ENCODE measurements at regions not wholly inside any gene's neighbourhood (a gene's known extent, or its start where the extent isn't known, plus 50 kb on each side); places are given as distances from the start of the nearest gene placed in this dataset.

DNA sequence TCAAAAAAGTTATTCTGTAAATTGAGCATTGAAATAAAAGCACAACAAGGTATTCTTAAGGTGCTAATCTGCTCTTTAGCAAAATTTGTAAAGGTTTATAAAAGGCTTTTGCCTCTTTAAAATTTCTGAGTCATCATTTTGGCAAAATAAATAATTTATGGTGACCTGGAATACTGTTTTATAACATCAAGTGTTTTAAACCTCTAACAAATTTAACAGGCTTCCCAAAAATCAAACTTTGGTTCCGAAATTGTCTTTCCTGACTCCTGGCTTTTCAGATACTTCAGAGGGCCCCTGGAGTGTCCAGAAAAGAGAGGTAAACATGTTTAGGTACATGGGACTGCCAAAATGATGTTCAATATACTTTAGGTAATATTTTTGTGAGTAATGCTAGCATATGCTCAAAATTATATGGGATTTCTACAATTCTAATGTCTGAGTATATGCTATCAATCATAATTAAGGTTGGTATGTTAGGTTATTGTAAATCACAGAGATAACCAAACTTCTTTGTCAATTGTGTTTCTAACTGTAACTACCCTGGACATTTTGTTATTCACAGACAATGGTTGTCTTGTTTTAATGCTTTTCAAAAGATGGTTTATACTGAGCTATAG lies 160.3 kb upstream of the OLIG3 start:
- Histone ChIP-seq H3K79me2 (ENCODE audit: control insufficient read depth, insufficient read depth, low read length, unreplicated experiment) (no peaks in the 10 kb centered on the region), H3K27me3 (ENCODE audit: insufficient read depth, low read length) (peaks cover 13% of the 10 kb centered on the region; the same call in 1 of the 2 replicates), H2AFZ (ENCODE audit: low read length, unreplicated experiment) (no peak overlapping the region), H3K4me1 (ENCODE audit: control insufficient read depth, insufficient read depth, low read length, unreplicated experiment) (no peaks in the 10 kb centered on the region), H3K36me3 (ENCODE audit: insufficient read depth, low read length) (no peaks in the 10 kb centered on the region; the same call in 1 of the 2 replicates), H3K27ac (ENCODE audit: low read depth, low read length) (no peak overlapping the region), H3K4me3 (ENCODE audit: low read depth, low read length) (no peak overlapping the region)

DNA sequence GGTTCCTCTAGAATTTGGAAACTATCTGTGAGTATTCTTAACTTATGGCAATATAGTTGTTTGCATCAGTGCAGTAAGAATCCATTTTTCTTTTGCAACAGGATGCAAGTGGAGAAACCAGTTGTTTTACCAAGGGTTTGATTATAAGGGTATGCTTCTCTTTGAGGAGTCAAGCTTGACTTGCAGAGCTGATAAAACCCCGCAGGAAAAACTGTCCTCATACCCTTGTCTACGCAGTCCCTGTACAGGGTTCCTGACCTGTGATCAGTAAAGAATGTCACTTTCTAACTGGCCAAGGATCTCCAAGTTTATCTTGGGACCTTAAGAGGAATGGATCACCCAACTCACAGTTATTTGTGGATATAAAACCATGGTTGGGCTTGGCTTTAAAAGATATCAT lies 161.1 kb upstream of the OLIG3 start:
- Histone ChIP-seq H2AFZ (ENCODE audit: low read length, unreplicated experiment) (no peak overlapping the region), H3K36me3 (ENCODE audit: insufficient read depth, low read length) (no peaks in the 10 kb centered on the region; the same call in 1 of the 2 replicates), H3K79me2 (ENCODE audit: control insufficient read depth, insufficient read depth, low read length, unreplicated experiment) (no peaks in the 10 kb centered on the region), H3K27ac (ENCODE audit: low read depth, low read length) (no peak overlapping the region), H3K4me3 (ENCODE audit: low read depth, low read length) (no peak overlapping the region), H3K27me3 (ENCODE audit: insufficient read depth, low read length) (peaks cover 13% of the 10 kb centered on the region; the same call in 1 of the 2 replicates), H3K4me1 (ENCODE audit: control insufficient read depth, insufficient read depth, low read length, unreplicated experiment) (no peaks in the 10 kb centered on the region)

DNA sequence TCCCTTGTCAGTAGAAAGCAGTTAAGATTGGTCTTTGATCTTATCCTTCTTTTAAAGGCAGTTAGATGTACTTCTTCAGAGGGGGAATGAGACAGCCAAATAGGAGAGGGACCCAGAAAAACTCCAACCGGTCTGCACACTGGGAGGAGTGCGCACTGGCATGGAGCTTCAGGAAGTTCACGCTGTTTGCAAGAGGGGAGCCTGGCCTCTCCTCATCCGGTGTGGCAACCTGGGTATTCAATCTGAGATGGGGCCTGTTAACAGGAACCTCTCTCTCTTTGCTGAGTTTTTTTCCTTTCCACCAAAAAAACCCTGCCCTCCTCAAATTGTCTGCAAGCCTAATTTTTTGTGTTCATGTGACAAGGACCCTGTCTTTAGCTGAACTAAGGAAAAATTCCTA lies 162.5 kb upstream of the OLIG3 start:
- Histone ChIP-seq H3K79me2 (ENCODE audit: control insufficient read depth, insufficient read depth, low read length, unreplicated experiment) (no peaks in the 10 kb centered on the region), H3K36me3 (ENCODE audit: insufficient read depth, low read length) (no peaks in the 10 kb centered on the region; the same call in 1 of the 2 replicates), H3K4me1 (ENCODE audit: control insufficient read depth, insufficient read depth, low read length, unreplicated experiment) (no peaks in the 10 kb centered on the region), H3K4me3 (ENCODE audit: low read depth, low read length) (no peak overlapping the region), H3K27me3 (ENCODE audit: insufficient read depth, low read length) (peaks cover 8% of the 10 kb centered on the region; the same call in 1 of the 2 replicates), H2AFZ (ENCODE audit: low read length, unreplicated experiment) (no peak overlapping the region), H3K27ac (ENCODE audit: low read depth, low read length) (no peak overlapping the region)

- H2AFZ ChIP-seq (ENCODE audit: low read length, unreplicated experiment) = no peak overlapping the region
- H3K27ac ChIP-seq (ENCODE audit: low read depth, low read length) = no peak overlapping the region
- no peaks in the 10 kb centered on the region for H3K4me1 ChIP-seq (ENCODE audit: control insufficient read depth, insufficient read depth, low read length, unreplicated experiment)
- H3K4me3 ChIP-seq (ENCODE audit: low read depth, low read length) = no peak overlapping the region
- no peaks in the 10 kb centered on the region for H3K79me2 ChIP-seq (ENCODE audit: control insufficient read depth, insufficient read depth, low read length, unreplicated experiment)
- H3K27me3 ChIP-seq (ENCODE audit: insufficient read depth, low read length) = peaks cover 8% of the 10 kb centered on the region; the same call in 1 of the 2 replicates
- no peaks in the 10 kb centered on the region; the same call in 1 of the 2 replicates for H3K36me3 ChIP-seq (ENCODE audit: insufficient read depth, low read length)
Observed at GRCh38 chr6:137657351-137657911, 163.2 kb upstream of the OLIG3 start.

DNA sequence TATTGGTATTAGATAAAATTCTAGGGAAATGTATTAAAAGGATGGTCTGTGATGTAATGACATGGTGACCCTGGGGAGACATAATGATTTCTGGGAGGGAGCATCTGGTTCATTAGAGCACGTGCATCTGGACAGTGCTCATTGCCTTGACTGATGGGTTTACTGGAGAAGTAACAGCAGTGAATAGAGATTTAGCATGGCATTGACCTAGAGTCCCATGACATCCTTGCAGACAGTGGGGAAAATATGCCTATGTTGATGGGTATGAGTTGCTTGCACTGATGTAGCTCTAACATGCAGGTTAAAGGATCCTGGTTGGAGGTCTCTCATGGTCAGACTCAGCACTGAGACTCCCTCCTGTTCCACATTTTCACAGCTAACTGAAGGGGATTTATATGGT lies 164.1 kb upstream of the OLIG3 start:
- Histone ChIP-seq H3K27me3 (ENCODE audit: insufficient read depth, low read length) (peaks cover 8% of the 10 kb centered on the region; the same call in 1 of the 2 replicates), H3K36me3 (ENCODE audit: insufficient read depth, low read length) (no peaks in the 10 kb centered on the region; the same call in 1 of the 2 replicates), H3K79me2 (ENCODE audit: control insufficient read depth, insufficient read depth, low read length, unreplicated experiment) (no peaks in the 10 kb centered on the region), H3K4me1 (ENCODE audit: control insufficient read depth, insufficient read depth, low read length, unreplicated experiment) (no peaks in the 10 kb centered on the region), H3K27ac (ENCODE audit: low read depth, low read length) (no peak overlapping the region), H3K4me3 (ENCODE audit: low read depth, low read length) (no peak overlapping the region), H2AFZ (ENCODE audit: low read length, unreplicated experiment) (no peak overlapping the region)

- Histone ChIP-seq H3K27ac (ENCODE audit: low read depth, low read length) (no peak overlapping the region), H2AFZ (ENCODE audit: low read length, unreplicated experiment) (no peak overlapping the region), H3K36me3 (ENCODE audit: insufficient read depth, low read length) (no peaks in the 10 kb centered on the region), H3K79me2 (ENCODE audit: control insufficient read depth, insufficient read depth, low read length, unreplicated experiment) (no peaks in the 10 kb centered on the region), H3K4me3 (ENCODE audit: low read depth, low read length) (no peak overlapping the region), H3K27me3 (ENCODE audit: insufficient read depth, low read length) (peaks cover 8% of the 10 kb centered on the region; the same call in 1 of the 2 replicates), H3K4me1 (ENCODE audit: control insufficient read depth, insufficient read depth, low read length, unreplicated experiment) (no peaks in the 10 kb centered on the region)
Observed at GRCh38 chr6:137659871-137660270, 165.7 kb upstream of the OLIG3 start.

DNA sequence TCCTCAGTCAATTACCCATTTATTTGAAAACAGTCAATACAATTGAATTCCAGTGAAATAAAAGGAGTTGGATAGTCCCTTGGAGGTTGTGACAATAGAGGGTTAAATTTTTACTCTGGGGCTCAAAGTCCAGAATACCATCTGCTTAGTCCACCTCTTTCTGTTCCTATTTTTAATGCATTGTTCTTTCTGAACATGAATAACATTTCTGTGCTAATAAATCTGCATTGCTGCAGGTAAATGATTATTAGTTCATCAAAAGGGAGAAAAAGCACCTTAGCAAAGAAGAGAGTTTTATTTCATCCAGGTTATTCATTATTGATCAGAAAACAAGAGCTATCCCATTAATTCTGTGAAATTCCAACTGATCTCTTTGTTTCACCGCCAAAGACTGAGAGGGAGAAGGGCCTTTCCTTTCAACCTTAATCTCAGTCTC lies 166.1 kb upstream of the OLIG3 start:
- Histone ChIP-seq H3K36me3 (ENCODE audit: insufficient read depth, low read length) (no peaks in the 10 kb centered on the region), H3K79me2 (ENCODE audit: control insufficient read depth, insufficient read depth, low read length, unreplicated experiment) (no peaks in the 10 kb centered on the region), H3K4me3 (ENCODE audit: low read depth, low read length) (no peak overlapping the region), H3K4me1 (ENCODE audit: control insufficient read depth, insufficient read depth, low read length, unreplicated experiment) (no peaks in the 10 kb centered on the region), H3K27ac (ENCODE audit: low read depth, low read length) (no peak overlapping the region), H3K27me3 (ENCODE audit: insufficient read depth, low read length) (peaks cover 8% of the 10 kb centered on the region; the same call in 1 of the 2 replicates), H2AFZ (ENCODE audit: low read length, unreplicated experiment) (no peak overlapping the region)

GRCh38 chr6:137661601-137662000 lies 167.4 kb upstream of the OLIG3 start:
- H3K79me2 ChIP-seq (ENCODE audit: control insufficient read depth, insufficient read depth, low read length, unreplicated experiment) = no peaks in the 10 kb centered on the region

DNA sequence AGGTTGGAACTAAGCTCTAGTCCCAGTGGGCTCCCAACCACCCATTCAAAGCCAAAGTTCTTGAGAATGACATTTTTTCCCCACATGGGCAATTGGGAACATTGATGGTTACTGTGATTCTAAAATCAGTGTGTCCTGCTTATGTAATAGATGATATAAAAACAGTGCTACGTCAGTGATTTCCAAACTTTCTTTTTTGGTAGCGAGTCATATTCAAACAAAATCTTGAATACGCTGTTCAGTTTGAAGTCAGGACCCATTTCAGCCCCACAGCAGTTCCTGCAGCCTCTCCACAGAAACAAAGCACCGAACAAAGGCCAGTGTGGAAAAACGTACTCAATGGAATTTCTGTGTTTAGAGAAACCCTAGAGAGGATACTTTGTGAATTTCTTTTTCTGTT lies 170.0 kb upstream of the OLIG3 start:
- Histone ChIP-seq H3K36me3 (ENCODE audit: insufficient read depth, low read length) (no peaks in the 10 kb centered on the region), H3K79me2 (ENCODE audit: control insufficient read depth, insufficient read depth, low read length, unreplicated experiment) (no peaks in the 10 kb centered on the region), H2AFZ (ENCODE audit: low read length, unreplicated experiment) (no peak overlapping the region), H3K4me3 (ENCODE audit: low read depth, low read length) (no peak overlapping the region), H3K27ac (ENCODE audit: low read depth, low read length) (no peak overlapping the region), H3K4me1 (ENCODE audit: control insufficient read depth, insufficient read depth, low read length, unreplicated experiment) (no peaks in the 10 kb centered on the region), H3K27me3 (ENCODE audit: insufficient read depth, low read length) (no peaks in the 10 kb centered on the region)

More at GRCh38 chr6:137661601-137662000, 167.4 kb upstream of the OLIG3 start:
- Histone ChIP-seq H3K4me3 (ENCODE audit: low read depth, low read length) (no peak overlapping the region), H2AFZ (ENCODE audit: low read length, unreplicated experiment) (no peak overlapping the region), H3K27me3 (ENCODE audit: insufficient read depth, low read length) (peaks cover 8% of the 10 kb centered on the region; the same call in 1 of the 2 replicates), H3K36me3 (ENCODE audit: insufficient read depth, low read length) (no peaks in the 10 kb centered on the region), H3K4me1 (ENCODE audit: control insufficient read depth, insufficient read depth, low read length, unreplicated experiment) (no peaks in the 10 kb centered on the region), H3K27ac (ENCODE audit: low read depth, low read length) (no peak overlapping the region)

GRCh38 chr6:137665342-137665934 lies 171.2 kb upstream of the OLIG3 start:
- H3K79me2 ChIP-seq (ENCODE audit: control insufficient read depth, insufficient read depth, low read length, unreplicated experiment) = no peaks in the 10 kb centered on the region
- H3K4me3 ChIP-seq (ENCODE audit: low read depth, low read length) = no peak overlapping the region
- no peak overlapping the region for H2AFZ ChIP-seq (ENCODE audit: low read length, unreplicated experiment)
- H3K4me1 ChIP-seq (ENCODE audit: control insufficient read depth, insufficient read depth, low read length, unreplicated experiment) = no peaks in the 10 kb centered on the region
- H3K36me3 ChIP-seq (ENCODE audit: insufficient read depth, low read length) = no peaks in the 10 kb centered on the region
- no peaks in the 10 kb centered on the region for H3K27me3 ChIP-seq (ENCODE audit: insufficient read depth, low read length)
- no peak overlapping the region for H3K27ac ChIP-seq (ENCODE audit: low read depth, low read length)

Measured in ACC112 (cell line).